IMR-90 (cell line): ENCODE measurements at regions not wholly inside any gene's neighbourhood (a gene's known extent, or its start where the extent isn't known, plus 50 kb on each side); places are given as distances from the start of the nearest gene placed in this dataset.

ENCODE experiments used
- ATAC-seq: fragments of 200-7000 bp; cut with Tn5 transposase; 2 replicates; pipeline ENCODE4 v1.9.1; 2020; ENCODE audit warnings: low read depth, mild to moderate bottlenecking, moderate library complexity
- BruUV-seq: library from RNA; stranded (reverse); fragments of 400-500 nt; replicated peaks from 2 replicates; lab custom pipeline; 2021; lab: Mats Ljungman, UMichigan
- CTCF ChIA-PET: fragments of 300-600 bp; formaldehyde crosslinking; extraction: SDS; loops from one replicate; lab custom pipeline; 2021; ENCODE audit warnings: antibody characterized with exemption; lab: Yijun Ruan, JAX
- POLR2A ChIA-PET: fragments of 300-600 bp; sonication (Branson Sonifier 250); formaldehyde crosslinking; loops from one replicate; lab custom pipeline; 2022; ENCODE audit warnings: antibody characterized with exemption; ENCODE audit not compliant: unreplicated experiment; lab: Charles Lee
- DNase-seq: peaks from one replicate; pipeline ENCODE4 v3.0.0; 2013
- H2AFZ ChIP-seq: replicated peaks from 2 replicates; pipeline ENCODE3; 2013; ENCODE audit warnings: low read length, mild to moderate bottlenecking; ENCODE audit not compliant: poor library complexity
- H2AK5ac ChIP-seq: 2 replicates; pipeline ENCODE4 v1.6.1; 2013; ENCODE audit warnings: low read depth, low read length, inconsistent platforms
- H2AK9ac ChIP-seq: replicated peaks from 2 replicates; pipeline ENCODE3; 2013; ENCODE audit warnings: mild to moderate bottlenecking, low read depth, low read length, moderate library complexity; ENCODE audit not compliant: poor library complexity
- H2BK120ac ChIP-seq: 2 replicates; pipeline ENCODE4 v1.6.1; 2013; ENCODE audit warnings: low read depth, low read length, inconsistent platforms
- H2BK15ac ChIP-seq: 3 replicates; pipeline ENCODE4 v1.6.1; 2013; ENCODE audit warnings: low read depth, low read length, inconsistent platforms
- H2BK20ac ChIP-seq: 2 replicates; pipeline ENCODE4 v1.6.1; 2013; ENCODE audit warnings: low read depth, mild to moderate bottlenecking, inconsistent platforms, low read length, moderate library complexity
- H2BK5ac ChIP-seq: 2 replicates; pipeline ENCODE4 v1.6.1; 2013; ENCODE audit warnings: mild to moderate bottlenecking, low read depth, low read length, inconsistent platforms; ENCODE audit not compliant: poor library complexity, severe bottlenecking
- H3K14ac ChIP-seq: replicated peaks from 2 replicates; pipeline ENCODE4 v1.6.1; 2013; ENCODE audit warnings: low read depth, low read length, inconsistent platforms
- H3K18ac ChIP-seq: 2 replicates; pipeline ENCODE4 v1.6.1; 2013; ENCODE audit warnings: low read depth, low read length, control low read depth
- H3K23ac ChIP-seq: 2 replicates; pipeline ENCODE4 v1.6.1; 2013; ENCODE audit warnings: low read depth, low read length, inconsistent platforms
- H3K27ac ChIP-seq: 2 replicates; pipeline ENCODE4 v1.5.1; 2013; ENCODE audit warnings: mild to moderate bottlenecking, control low read depth, low read length; ENCODE audit not compliant: insufficient read depth
- H3K27me3 ChIP-seq: 2 replicates; pipeline ENCODE4 v1.6.1; 2013; ENCODE audit warnings: low read length; ENCODE audit not compliant: control insufficient read depth, insufficient read depth
- H3K36me3 ChIP-seq: 2 replicates; pipeline ENCODE4 v1.6.1; 2013; ENCODE audit warnings: low read length, mixed read lengths; ENCODE audit not compliant: control insufficient read depth, insufficient read depth
- H3K4ac ChIP-seq: 2 replicates; pipeline ENCODE4 v1.6.1; 2013; ENCODE audit warnings: low read depth, low read length, inconsistent platforms
- H3K4me1 ChIP-seq: 2 replicates; pipeline ENCODE4 v1.6.1; 2013; ENCODE audit warnings: low read length, mixed read lengths; ENCODE audit not compliant: control insufficient read depth, insufficient read depth
- H3K4me2 ChIP-seq: 2 replicates; pipeline ENCODE4 v1.6.1; 2013; ENCODE audit warnings: low read depth, mild to moderate bottlenecking, control low read depth, low read length, moderate library complexity
- H3K4me3 ChIP-seq: 2 replicates; pipeline ENCODE4 v1.5.1; 2013; ENCODE audit warnings: low read depth, mild to moderate bottlenecking, control low read depth, low read length, moderate library complexity; ENCODE audit not compliant: insufficient read depth
- H3K56ac ChIP-seq: 2 replicates; pipeline ENCODE4 v1.6.1; 2013; ENCODE audit warnings: low read length, inconsistent platforms; ENCODE audit not compliant: insufficient read depth; ENCODE audit errors: extremely low read depth
- H3K79me1 ChIP-seq, 2 experiments: 2 replicates each; pipeline ENCODE4 v1.6.1; 2013; ENCODE audit warnings: low read length in 2 of 2, inconsistent platforms in 1 of 2, low read depth in 1 of 2
- H3K9ac ChIP-seq: 2 replicates; pipeline ENCODE4 v1.6.1; 2013; ENCODE audit warnings: low read depth, low read length, control low read depth
- H3K9me1 ChIP-seq: 2 replicates; pipeline ENCODE4 v1.6.1; 2013; ENCODE audit warnings: low read length, inconsistent platforms; ENCODE audit not compliant: insufficient read depth
- H3K9me3 ChIP-seq: 2 replicates; pipeline ENCODE4 v1.6.1; 2013; ENCODE audit warnings: low read length; ENCODE audit not compliant: control insufficient read depth, insufficient read depth
- H4K20me1 ChIP-seq: 2 replicates; pipeline ENCODE4 v1.6.1; 2013; ENCODE audit warnings: low read length, inconsistent platforms; ENCODE audit not compliant: insufficient read depth
- H4K5ac ChIP-seq: 2 replicates; pipeline ENCODE4 v1.6.1; 2013; ENCODE audit warnings: mild to moderate bottlenecking, low read depth, low read length, control low read depth
- H4K8ac ChIP-seq, 2 experiments: 2 replicates each; pipeline ENCODE4 v1.6.1; 2013; ENCODE audit warnings: low read depth in 2 of 2, low read length in 2 of 2, control low read depth in 1 of 2, inconsistent platforms in 1 of 2
- H4K91ac ChIP-seq: 2 replicates; pipeline ENCODE4 v1.6.1; 2013; ENCODE audit warnings: low read depth, low read length, inconsistent platforms; ENCODE audit not compliant: insufficient read depth
- BHLHE40 ChIP-seq: fragments of 150-350 bp; IDR thresholded peaks from 2 replicates; pipeline ENCODE4 v1.6.1; 2016; ENCODE audit warnings: mild to moderate bottlenecking, low read depth, low read length
- CEBPB ChIP-seq: IDR thresholded peaks from 2 replicates; pipeline ENCODE4 v1.6.1; 2012; ENCODE audit warnings: low read depth, low read length, improper control_type of control experiment
- CHD1 ChIP-seq: IDR thresholded peaks from 2 replicates; pipeline ENCODE4 v1.6.1; 2012; ENCODE audit warnings: low read depth, low read length, improper control_type of control experiment
- FOS ChIP-seq: fragments of 150-350 bp; IDR thresholded peaks from 2 replicates; pipeline ENCODE4 v1.6.1; 2016; ENCODE audit warnings: low read depth, low read length
- MAFK ChIP-seq: IDR thresholded peaks from 2 replicates; pipeline ENCODE4 v1.6.1; 2012; ENCODE audit warnings: low read depth, low read length, improper control_type of control experiment
- MAZ ChIP-seq: IDR thresholded peaks from 2 replicates; pipeline ENCODE4 v1.6.1; 2012; ENCODE audit warnings: low read depth, mild to moderate bottlenecking, low read length, improper control_type of control experiment, moderate library complexity, borderline replicate concordance
- MXI1 ChIP-seq: IDR thresholded peaks from 2 replicates; pipeline ENCODE4 v1.6.1; 2012; ENCODE audit warnings: low read depth, mild to moderate bottlenecking, low read length, moderate library complexity, borderline replicate concordance
- NFE2L2 ChIP-seq: fragments of 150-350 bp; IDR thresholded peaks from 2 replicates; pipeline ENCODE4 v1.6.1; 2016; ENCODE audit warnings: low read depth, mild to moderate bottlenecking, low read length
- POLR2A ChIP-seq: IDR thresholded peaks from 2 replicates; pipeline ENCODE4 v1.6.1; 2012; ENCODE audit warnings: mild to moderate bottlenecking, low read depth, low read length
- RAD21 ChIP-seq: IDR thresholded peaks from 2 replicates; pipeline ENCODE4 v1.6.1; 2012; ENCODE audit warnings: low read length, improper control_type of control experiment
- RCOR1 ChIP-seq: IDR thresholded peaks from 2 replicates; pipeline ENCODE4 v1.6.1; 2012; ENCODE audit warnings: mild to moderate bottlenecking, low read length, improper control_type of control experiment; ENCODE audit not compliant: insufficient replicate concordance
- RFX5 ChIP-seq: IDR thresholded peaks from 2 replicates; pipeline ENCODE4 v1.8.0; 2012; ENCODE audit warnings: low read depth, mild to moderate bottlenecking, low read length, moderate library complexity
- SMC3 ChIP-seq: fragments of 150-350 bp; IDR thresholded peaks from 2 replicates; pipeline ENCODE4 v1.6.1; 2016; ENCODE audit warnings: low read depth, mild to moderate bottlenecking, antibody characterized with exemption, low read length, moderate library complexity
- WGBS, 2 experiments: methylation state at CpG; one replicate each; pipeline versions ENCODE4 v1.1.5 to v1.1.7; 2013; ENCODE audit warnings: missing lambda C conversion rate in 2 of 2; ENCODE audit not compliant: insufficient read length in 1 of 2; ENCODE audit errors: extremely low coverage in 2 of 2; 5-methylcytosine and 5-hydroxymethylcytosine counted together
- dilution Hi-C: fragments of 300-500 bp; cut with HindIII; formaldehyde crosslinking; loops from one replicate; pipeline ENCODE4 v1.14.3; 2018; ENCODE audit warnings: low sequenced_read_pairs; ENCODE audit not compliant: unreplicated experiment
- in situ Hi-C: fragments of 300-500 bp; cut with MboI; formaldehyde crosslinking; loops from 3 replicates; pipeline ENCODE4 v1.14.3; 2019; ENCODE audit warnings: low sequenced_read_pairs, inconsistent platforms, mixed read lengths
- intact Hi-C: fragments of 100-400 bp; cut with micrococcal nuclease; formaldehyde crosslinking; loops from 2 replicates; pipeline ENCODE4 v1.10.0; 2022
- TF ChIP-seq, protein P1 (sequence below): conservative IDR thresholded peaks from 2 replicates; pipeline ENCODE4 v1.5.1; 2012; ENCODE audit warnings: mild to moderate bottlenecking, low read depth, low read length, improper control_type of control experiment
- TF ChIP-seq, protein P2 (sequence below): fragments of 150-350 bp; IDR thresholded peaks from 2 replicates; pipeline ENCODE4 v1.6.1; 2017; ENCODE audit warnings: mild to moderate bottlenecking, antibody characterized with exemption, low read length, low read depth
- TF ChIP-seq, protein P3 (sequence below): fragments of 150-350 bp; IDR thresholded peaks from 2 replicates; pipeline ENCODE4 v1.6.1; 2016; ENCODE audit warnings: low read depth, mild to moderate bottlenecking, low read length, moderate library complexity, borderline replicate concordance

GRCh38 chr6:141326426-141326825 is 806.3 kb upstream of the GJE1 start:
- H2AK5ac ChIP-seq, result no peak overlapping the region
- H3K27ac ChIP-seq, result no peak overlapping the region
- H3K36me3 ChIP-seq, result no peaks in the 10 kb centered on the region
- H3K9ac ChIP-seq, result no peak overlapping the region
- H3K14ac ChIP-seq, result no peak overlapping the region
- BruUV-seq, result no TSS peak
- no peak overlapping the region for H4K8ac ChIP-seq
- no peaks in the 10 kb centered on the region for H3K9me1 ChIP-seq
- no peak overlapping the region for H4K91ac ChIP-seq
- H3K27me3 ChIP-seq, result no peaks in the 10 kb centered on the region
- H2BK120ac ChIP-seq, result peak overlapping the region; percentile 72; the same call in 1 of the 2 replicates
- no peak overlapping the region for H3K23ac ChIP-seq
- H2BK5ac ChIP-seq, result peak overlapping the region; percentile 91
- no peak overlapping the region for H2BK15ac ChIP-seq
- no peak overlapping the region for H4K5ac ChIP-seq
- DNase-seq, result peak; percentile 100
- in situ Hi-C loops, result no loop called here
- dilution Hi-C loops, result no loop called here
- H3K18ac ChIP-seq, result no peak overlapping the region
- H3K56ac ChIP-seq, result no peak overlapping the region
- peaks cover 8% of the 10 kb centered on the region; the same call in 1 of the 2 replicates for H3K4me1 ChIP-seq
- peak overlapping the region; percentile 57; the same call in 1 of the 2 replicates for H3K4me2 ChIP-seq
- ChIA-PET POLR2A (no interaction called here), CTCF (no interaction called here)
- peak overlapping the region; percentile 26; the same call in 1 of the 2 replicates for H3K4ac ChIP-seq
- intact Hi-C loops, result loop anchor here (10.0 kb wide), 1 partner anchor 1952 kb away; the partner anchor contains the start of gene CITED2
- no peaks in the 10 kb centered on the region for H3K9me3 ChIP-seq
- H2BK20ac ChIP-seq, result peak overlapping the region; percentile 18; the same call in 1 of the 2 replicates
- TF ChIP-seq CEBPB, result peak; percentile 83
- TF ChIP-seq MAFK, result peak; percentile 21; the same call in 1 of the 2 replicates
- peak; percentile 86 for TF ChIP-seq BHLHE40
- no peak for TF ChIP-seq RAD21
- TF ChIP-seq SMC3, result no peak
- no peak for TF ChIP-seq POLR2A
- TF ChIP-seq FOS, result peak; percentile 100
- TF ChIP-seq RCOR1, result peak; percentile 45
- TF ChIP-seq, protein P1, sequence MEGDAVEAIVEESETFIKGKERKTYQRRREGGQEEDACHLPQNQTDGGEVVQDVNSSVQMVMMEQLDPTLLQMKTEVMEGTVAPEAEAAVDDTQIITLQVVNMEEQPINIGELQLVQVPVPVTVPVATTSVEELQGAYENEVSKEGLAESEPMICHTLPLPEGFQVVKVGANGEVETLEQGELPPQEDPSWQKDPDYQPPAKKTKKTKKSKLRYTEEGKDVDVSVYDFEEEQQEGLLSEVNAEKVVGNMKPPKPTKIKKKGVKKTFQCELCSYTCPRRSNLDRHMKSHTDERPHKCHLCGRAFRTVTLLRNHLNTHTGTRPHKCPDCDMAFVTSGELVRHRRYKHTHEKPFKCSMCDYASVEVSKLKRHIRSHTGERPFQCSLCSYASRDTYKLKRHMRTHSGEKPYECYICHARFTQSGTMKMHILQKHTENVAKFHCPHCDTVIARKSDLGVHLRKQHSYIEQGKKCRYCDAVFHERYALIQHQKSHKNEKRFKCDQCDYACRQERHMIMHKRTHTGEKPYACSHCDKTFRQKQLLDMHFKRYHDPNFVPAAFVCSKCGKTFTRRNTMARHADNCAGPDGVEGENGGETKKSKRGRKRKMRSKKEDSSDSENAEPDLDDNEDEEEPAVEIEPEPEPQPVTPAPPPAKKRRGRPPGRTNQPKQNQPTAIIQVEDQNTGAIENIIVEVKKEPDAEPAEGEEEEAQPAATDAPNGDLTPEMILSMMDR, result no peak
- TF ChIP-seq, protein P2, sequence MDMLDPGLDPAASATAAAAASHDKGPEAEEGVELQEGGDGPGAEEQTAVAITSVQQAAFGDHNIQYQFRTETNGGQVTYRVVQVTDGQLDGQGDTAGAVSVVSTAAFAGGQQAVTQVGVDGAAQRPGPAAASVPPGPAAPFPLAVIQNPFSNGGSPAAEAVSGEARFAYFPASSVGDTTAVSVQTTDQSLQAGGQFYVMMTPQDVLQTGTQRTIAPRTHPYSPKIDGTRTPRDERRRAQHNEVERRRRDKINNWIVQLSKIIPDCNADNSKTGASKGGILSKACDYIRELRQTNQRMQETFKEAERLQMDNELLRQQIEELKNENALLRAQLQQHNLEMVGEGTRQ, result peak; percentile 68
- TF ChIP-seq, protein P3, sequence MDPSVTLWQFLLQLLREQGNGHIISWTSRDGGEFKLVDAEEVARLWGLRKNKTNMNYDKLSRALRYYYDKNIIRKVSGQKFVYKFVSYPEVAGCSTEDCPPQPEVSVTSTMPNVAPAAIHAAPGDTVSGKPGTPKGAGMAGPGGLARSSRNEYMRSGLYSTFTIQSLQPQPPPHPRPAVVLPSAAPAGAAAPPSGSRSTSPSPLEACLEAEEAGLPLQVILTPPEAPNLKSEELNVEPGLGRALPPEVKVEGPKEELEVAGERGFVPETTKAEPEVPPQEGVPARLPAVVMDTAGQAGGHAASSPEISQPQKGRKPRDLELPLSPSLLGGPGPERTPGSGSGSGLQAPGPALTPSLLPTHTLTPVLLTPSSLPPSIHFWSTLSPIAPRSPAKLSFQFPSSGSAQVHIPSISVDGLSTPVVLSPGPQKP, result no peak
- TF ChIP-seq NFE2L2, result peak; percentile 50; the same call in 1 of the 2 replicates
- no peak for TF ChIP-seq MAZ
- peak; percentile 68; the same call in 1 of the 2 replicates for TF ChIP-seq CHD1
- TF ChIP-seq MXI1, result no peak
- no peak for TF ChIP-seq RFX5
- peak overlapping the region; percentile 14; the same call in 1 of the 2 replicates for H3K4me3 ChIP-seq
- whole genome bisulfite sequencing, 2 experiments, result no CpG with 5 or more reads among the region's 5 CpGs
- H4K20me1 ChIP-seq, result no peaks in the 10 kb centered on the region
- H2AK9ac ChIP-seq, result no peak overlapping the region
- no peaks in the 10 kb centered on the region for H3K79me1 ChIP-seq
- no peak overlapping the region for H2AFZ ChIP-seq
- peak; percentile 94 for ATAC-seq
